Urothelium cell line (cell line): ENCODE measurements at regions not wholly inside any gene's neighbourhood (a gene's known extent, or its start where the extent isn't known, plus 50 kb on each side); places are given as distances from the start of the nearest gene placed in this dataset.
"Not testable (repeated sequence)": the region's sequence is repeated elsewhere in the genome, so short reads cannot be mapped to it uniquely, and the experiment has no call there.

Experiments used
- DNase-seq: peaks from one replicate; pipeline ENCODE4 v3.0.0; 2011; ENCODE audit warnings: low spot score, mixed read lengths
- FAIRE-seq: peaks from 2 replicates; lab custom pipeline; 2011; peaks lifted over from hg19 to GRCh38; lab: Jason Lieb, UNC

DNA sequence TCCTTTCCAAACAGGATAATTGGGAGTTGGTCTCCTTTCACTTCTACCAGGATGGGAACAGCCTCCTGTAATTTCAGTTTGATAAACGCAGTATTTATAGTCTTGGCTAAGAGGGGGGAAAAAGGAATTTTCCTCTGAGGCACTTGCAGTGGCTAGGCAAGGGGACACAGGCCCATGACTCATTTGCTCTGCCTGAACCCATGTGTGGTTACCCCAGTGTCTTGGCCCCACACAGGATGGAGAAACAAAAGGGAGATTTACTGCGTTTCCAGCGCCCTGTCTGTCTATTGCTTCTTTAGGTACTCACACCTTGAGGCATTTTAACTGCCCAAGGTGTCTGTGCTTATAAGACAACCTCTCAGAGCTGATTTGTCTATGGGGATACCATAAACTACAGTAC, 74.8 kb upstream of the NEDD9 start:
- DNase-seq (no peak), FAIRE-seq (no peak)

DNA sequence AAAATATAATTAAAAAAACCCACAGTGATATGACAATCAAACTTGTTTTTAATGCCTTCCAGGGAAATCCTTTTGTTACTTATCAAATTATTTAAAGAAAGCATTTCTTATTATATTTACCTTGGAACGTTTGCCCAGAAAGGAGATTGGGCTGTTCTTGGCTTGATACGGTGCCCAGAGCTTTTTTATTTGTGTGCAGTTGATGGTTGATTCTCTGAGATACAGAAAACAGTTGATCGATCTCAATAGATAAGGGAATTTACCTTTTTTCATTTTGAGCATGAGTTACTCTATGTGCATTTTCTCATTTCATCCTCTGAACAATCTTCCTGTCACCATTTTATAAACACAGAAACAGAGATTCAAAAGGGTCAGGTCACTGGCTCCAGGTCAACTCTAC, 72.5 kb upstream of the NEDD9 start:
- DNase-seq, result no peak
- FAIRE-seq, result no peak

DNA sequence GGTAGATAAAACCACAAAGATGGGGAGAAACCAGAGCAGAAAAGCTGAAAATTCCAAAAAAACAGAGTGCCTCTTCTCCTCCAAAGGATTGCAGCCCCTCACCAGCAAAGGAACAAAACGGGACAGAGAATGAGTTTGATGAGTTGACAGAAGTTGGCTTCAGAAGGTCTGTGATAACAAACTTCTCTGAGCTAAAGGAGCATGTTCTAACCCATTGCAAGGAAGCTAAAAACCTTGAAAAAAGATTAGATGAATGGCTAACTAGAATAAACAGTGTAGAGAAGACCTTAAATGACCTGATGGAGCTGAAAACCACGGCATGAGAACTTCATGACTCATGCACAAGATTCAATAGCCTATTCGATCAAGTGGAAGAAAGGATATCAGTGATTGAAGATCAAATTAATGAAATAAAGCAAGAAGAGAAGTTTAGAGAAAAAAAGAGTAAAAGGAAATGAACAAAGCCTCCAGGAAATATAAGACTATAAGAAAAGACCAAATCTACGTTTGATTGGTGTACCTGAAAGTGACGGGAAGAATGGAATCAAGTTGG, 67.5 kb upstream of the NEDD9 start:
- FAIRE-seq, DNase-seq: not testable (repeated sequence)

DNA sequence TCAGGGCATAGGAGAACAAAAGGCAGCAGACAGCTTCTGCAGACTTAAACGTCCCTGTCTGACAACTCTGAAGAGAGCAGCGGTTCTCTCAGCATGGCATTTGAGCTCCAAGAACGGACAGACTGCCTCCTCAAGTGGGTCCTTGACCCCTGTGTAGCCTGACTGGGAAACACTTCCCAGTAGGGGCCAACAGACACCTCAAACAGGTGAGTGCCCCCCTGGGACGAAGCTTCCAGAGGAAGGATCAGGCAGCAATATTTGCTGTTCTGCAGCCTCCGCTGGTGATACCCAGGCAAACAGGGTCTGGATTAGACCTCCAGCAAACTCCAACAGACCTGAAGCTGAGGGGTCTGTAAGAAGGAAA, 66.9 kb upstream of the NEDD9 start:
- FAIRE-seq, DNase-seq: not testable (repeated sequence)

DNA sequence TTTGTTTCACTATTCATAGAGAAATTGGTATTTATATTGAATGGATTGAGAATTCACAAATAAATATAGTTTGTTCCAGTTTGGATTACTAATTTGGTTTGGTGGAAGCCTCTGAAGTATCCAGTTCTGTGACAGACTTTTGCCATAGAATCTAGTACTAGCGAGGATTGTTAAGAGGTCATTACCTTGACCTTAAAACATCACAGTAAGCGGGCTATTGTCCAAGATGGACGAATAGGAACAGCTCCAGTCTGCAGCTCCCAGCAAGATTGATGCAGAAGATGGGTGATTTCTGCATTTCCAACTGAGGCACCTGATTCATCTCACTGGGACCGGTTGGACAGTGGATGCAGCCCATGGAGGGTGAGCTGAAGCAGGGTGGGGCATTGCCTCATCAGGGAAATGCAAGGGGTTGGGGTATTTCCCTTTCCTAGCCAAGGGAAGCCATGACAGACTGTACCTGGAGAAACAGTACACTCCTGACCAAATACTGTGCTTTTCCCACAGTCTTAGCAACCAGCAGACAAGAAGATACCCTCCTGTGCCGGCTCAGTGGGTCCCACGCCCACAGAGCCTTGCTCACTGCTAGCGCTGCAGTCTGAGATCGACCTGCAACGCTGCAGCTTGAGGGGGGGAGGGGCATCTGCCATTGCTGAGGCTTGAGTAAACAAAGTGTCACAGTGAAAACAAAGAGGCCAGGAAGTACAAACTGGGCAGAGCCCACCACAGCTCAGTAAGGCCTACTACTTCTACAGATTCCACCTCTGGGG, 66.4 kb upstream of the NEDD9 start:
- FAIRE-seq (no peak), DNase-seq (no peak)

DNA sequence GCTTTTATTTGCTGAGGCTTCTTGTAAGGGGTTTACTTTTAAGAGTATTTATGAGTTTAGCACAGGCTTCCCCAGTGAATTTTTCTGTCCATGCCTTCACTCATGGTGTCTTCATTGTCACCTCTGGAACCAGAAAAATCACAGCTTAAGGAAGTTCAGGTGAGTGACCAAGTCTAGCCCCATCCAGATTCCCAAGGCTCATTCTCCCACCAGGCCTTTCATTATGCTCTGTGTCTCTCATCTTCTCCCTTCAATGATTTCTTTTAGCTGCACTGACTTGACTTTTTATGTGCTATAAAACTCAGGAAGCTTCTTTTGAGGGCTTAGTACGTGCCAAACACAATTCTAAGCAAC, 64.9 kb upstream of the NEDD9 start:
- FAIRE-seq, result no peak
- DNase-seq, result no peak

DNA sequence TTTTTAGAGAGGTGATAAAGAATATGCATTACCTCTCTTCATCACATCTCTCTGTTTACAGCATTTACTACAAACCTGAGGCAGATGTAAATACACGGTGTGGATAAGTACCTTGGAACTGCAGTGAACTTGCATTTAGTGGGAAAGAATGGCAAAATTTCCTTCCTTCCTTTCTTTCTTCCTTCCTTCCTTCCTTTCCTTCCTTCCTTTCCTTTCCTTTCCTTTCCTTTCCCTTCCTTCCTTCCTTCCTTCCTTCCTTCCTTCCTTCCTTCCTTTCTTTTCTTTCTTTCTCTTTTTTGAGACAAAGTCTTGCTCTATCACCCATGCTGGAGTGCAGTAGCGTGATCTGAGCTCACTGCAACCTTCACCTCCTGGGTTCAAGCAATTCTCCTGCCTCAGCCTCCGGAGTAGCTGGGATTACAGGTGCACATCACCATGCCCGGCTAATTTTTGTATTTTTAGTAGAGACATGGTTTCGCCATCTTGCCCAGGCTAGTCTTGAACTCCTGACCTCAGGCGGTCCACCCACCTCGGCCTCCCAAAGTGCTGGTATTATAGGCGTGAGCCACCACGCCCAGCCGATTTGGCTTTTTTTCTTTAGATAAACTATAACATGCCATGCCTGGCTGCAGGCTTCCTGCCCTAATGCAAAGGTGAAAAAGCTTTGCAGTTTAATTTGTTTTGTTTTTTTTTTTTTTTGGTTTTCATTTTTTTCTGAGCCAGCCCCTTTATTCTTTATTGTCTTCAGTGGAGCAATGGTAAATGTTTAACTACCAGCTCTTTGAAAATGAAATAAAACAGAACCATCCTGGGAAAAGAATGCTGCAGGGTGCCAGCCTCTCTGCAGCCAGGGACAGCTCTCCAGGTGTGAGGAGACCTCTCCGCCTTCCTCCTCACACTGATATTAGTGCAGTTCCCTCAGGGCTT, 64.2 kb upstream of the NEDD9 start:
- DNase-seq (no peak), FAIRE-seq (no peak)

DNA sequence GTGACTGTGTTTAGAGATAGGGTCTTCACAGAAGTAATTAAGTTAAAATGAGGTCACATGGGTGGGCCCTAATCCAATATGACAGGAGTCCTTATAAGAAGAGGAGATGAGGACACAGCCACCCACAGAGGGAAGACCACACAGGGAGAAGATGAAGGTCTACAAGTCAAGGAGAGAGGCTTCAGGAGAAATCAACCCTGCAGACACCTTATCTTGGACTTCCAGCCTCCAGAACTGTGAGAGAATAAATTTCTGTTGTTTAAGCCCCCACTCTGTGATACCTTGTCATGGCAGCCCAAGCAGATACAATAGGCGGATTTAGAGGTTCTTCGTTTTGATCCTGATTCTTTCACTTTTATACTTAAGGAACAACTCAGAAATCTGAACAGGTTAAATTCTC, 63.5 kb upstream of the NEDD9 start:
- DNase-seq (no peak), FAIRE-seq (no peak)

DNA sequence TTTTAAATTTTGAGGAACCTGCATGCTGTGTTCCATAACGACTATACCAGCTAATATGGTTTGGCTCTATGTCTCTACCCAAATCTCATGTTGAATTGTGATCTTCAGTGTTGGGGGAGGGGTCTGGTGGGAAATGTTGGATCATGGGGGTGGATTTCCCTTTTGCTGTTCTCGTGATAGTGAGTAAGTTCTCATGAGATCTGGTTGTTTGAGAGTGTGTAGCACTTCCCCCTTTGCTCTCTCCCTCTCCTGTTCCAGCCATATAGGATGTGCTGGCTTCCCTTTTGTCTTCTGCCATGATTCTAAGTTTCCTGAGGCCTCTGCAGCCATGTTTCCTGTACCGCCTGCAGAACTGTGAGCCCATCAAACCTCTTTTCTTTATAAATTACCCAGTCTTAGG, 61.8 kb upstream of the NEDD9 start:
- no peak for DNase-seq
- FAIRE-seq, result no peak

DNA sequence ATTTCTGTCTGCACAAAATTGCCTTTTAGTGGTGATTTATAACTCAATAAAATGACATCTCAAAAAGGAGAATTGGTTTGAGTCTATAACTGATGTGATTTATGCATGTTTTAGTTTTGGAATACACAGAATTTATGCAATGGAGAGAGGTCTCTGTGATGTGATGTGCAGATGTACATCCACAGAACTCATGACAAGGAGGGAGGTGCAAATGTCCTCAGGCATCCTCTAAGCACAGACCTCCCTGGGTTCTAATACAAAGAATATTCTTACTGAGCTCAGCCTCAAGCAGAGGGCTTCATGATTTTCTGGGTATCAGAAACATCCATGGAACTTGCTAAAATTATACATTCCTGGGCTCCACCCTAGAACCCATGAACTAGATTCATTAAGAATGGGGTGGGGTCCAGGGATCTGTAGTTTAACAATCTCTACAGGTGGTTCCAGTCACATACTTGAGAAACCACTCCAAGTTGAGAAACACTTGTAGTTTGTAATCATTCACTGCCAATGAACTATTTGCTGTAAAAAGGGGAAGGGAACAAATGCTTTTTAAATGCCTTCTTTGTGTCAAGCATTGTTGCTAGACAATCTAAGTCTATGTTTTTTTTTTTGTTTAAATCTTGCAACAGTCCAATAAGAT, 60.2 kb upstream of the NEDD9 start:
- FAIRE-seq (no peak), DNase-seq (no peak)

DNA sequence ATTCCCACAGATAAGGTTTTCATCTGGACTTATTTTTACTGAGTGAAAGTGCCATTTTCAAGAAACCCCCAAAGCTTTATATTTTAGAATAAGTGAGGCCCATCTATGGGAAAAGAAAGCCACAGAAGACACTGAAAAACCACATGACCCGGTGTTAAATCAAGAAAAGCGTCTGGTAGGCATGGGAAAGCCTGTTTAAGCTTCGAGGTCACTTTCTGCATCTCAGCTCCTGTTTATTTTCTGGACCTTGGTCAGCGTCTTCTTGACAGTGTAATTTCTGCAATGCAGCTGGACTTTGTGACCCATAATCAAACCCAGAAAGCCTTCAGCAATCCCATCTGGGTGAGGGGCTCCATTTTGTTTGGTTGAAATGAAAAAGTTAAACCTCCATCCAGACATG, 59.6 kb upstream of the NEDD9 start:
- DNase-seq, result no peak
- no peak for FAIRE-seq

DNA sequence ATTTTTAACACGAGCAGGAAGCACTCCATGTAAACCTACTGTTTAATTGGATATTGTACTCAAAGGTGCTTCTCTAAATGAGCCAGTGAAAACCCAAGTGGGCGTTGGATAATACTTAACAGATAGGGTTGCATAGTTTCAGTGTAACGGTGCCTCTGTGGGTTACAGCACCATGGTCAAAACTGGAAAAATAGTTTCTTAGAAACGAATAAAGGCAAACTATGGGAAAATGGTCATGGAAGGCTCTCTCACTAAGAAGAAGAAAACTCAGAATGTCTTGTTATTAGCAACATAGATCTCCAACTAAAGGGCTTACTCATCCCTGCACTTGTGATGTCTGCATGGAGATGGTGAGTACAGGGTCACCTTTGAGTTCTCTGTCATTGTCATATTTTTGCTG, 59.1 kb upstream of the NEDD9 start:
- FAIRE-seq (no peak), DNase-seq (no peak)

DNA sequence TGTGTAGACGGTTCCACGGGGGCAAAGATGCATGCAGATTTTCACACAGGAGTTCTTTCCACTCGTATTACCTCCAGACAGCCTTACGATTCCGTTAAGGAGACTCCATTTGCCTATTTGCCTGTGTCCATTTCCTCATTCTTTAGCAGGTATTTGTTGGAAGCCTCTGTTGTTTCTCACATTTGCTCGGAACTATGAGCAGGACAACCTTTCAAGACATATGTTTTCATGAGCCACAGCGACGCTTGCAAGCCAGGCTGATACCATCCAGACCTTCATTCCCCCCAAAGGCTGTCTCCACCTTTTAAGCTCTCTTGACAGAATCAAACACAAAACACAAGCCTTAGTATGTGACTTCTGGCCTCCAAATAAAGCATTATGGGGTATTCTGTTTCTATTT, 57.6 kb upstream of the NEDD9 start:
- DNase-seq (no peak), FAIRE-seq (no peak)

DNA sequence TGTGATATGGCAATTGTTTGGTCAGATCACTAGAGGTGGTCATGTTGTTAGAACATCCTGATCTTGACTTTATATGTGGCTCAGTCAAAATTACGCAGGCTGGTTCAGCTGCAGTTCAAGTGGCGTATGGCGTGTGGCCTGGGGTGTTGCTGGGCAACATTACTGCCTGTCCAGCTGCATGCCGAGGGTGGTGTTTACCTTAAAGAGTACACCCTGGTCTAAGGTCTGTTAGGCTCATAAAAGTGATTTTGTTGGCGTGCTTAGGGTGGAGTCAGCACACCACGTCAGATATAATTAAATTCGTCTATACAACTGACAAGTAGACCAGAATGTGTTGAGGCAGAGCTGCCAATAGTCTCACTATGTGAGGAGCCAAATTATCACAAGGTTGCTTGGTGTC, 55.6 kb upstream of the NEDD9 start:
- FAIRE-seq, result no peak

DNA sequence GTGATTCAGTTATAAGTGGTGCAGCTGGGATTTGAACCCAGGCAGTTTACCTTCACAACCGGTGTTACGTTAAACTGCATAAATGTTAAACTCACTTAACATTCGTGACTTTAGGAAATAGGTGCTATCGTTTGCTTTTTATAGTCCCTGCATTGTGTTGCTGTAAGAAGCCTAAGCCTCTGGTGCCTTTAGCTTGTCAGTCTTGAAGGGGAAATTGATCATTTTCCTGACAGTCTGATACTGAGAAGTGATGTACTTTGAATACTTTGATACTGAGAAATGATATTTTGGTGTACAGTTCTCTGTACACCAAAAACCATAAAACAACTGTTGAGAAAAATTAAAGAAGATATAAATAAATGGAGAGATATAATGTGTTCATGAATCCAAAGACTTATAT, 52.5 kb upstream of the NEDD9 start:
- FAIRE-seq (no peak), DNase-seq (no peak)

More for the DNA sequence above, 55.6 kb upstream of the NEDD9 start:
- DNase-seq, result no peak

DNA sequence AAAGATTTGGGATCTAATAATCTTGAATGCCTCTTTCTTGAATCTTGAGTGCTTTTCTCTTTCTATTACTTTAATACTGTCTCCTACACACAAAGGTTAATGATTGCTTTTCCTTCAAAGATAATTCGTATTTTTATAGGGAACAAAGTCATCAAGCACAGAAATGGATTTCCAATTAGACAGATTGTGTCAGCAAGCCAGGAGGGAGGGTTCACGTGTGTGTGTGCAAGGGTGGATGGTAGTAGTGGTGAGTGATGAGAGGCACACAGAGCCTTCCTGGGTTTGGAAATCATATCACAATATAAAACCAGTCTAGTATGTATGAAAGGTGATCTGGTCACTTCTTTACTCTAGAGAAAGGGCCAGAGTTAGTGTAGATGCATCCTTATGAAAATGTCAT, 51.2 kb upstream of the NEDD9 start:
- DNase-seq (no peak), FAIRE-seq (no peak)

DNA sequence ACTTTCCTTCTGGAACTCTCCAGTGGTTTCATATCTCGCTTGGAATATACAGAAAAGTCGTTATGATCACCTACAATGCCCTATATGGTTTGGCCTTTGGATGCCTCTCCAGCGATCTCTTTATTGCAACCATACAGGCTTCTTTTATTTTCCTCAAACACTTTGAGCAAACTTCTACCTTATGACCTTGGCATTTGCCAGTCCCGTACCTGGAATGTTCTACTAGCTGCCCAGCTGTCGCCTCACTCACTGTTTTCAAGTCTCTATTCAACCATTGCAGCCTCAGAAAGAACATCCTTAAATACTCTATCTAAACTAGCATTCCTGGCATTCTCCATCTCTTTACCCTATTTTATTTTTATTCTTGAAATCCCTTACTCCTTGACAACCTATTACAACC, 50.4 kb upstream of the NEDD9 start:
- FAIRE-seq (no peak), DNase-seq (no peak)
